ENCODE measurements at regions not wholly inside any gene's neighbourhood (a gene's known extent, or its start where the extent isn't known, plus 50 kb on each side); places are given as distances from the start of the nearest gene placed in this dataset.

DNA sequence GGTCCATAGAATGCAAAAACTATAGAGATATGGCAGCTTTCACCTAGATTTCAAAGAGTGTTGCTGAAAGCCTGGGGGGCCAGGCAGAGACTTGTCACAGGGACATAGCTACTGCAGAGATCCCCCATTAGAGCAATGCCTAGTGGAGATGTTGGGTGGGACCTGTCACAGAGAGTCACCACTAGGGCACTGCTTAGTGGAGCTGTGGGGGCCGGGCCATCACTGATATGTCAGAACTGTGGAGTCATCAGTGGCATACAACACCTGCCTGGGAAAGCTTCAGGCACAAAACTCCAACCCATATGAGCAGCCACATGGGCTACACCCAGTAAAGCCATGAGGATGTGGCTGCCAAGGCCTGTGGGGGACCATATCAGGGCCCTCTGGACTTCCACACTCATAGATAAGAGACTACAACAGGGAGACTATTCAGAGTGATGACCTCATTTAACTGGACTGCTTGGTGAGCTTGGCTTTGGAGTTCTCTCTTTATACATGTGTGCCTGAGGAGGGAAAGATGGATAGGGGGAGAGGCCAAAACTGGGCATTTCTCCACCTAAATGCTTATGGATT is 176.3 kb downstream of the ZNF621 start:
- TF ChIP-seq CTCF (IDR thresholded peaks at IDR 0.05; ENCODE audit: insufficient read depth, low read length) (no peak), POLR2AphosphoS5 (IDR thresholded peaks at IDR 0.05; ENCODE audit: low read depth) (no peak), REST (IDR thresholded peaks at IDR 0.05; ENCODE audit: insufficient replicate concordance, low read depth) (no peak), SPI1 (IDR thresholded peaks at IDR 0.05; ENCODE audit: borderline replicate concordance, low read depth) (no peak), GABPA (IDR thresholded peaks at IDR 0.05; ENCODE audit: low read depth) (no peak)
